ENCODE measurements at regions not wholly inside any gene's neighbourhood (a gene's known extent, or its start where the extent isn't known, plus 50 kb on each side); places are given as distances from the start of the nearest gene placed in this dataset.

DNA sequence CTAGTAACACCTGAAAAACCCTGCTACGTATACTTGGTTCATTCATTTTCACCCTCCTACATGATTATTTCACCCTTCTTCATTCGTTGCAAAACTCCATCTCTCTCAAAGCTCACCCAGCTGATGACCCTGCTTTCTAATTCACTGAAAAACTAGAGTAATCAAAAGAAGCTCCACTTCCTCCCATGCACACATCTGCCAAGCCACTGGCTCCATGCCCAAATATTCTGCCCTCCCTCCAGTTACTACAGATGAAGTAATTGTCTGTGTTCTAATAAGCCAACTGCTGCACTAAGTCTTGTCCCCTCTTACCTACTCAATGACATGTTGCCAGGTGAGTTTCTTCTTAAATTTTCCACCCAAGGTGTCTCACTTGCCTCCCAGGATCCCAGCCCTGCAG, 96.9 kb upstream of the CCDC71L start:
- TF ChIP-seq, protein P1, sequence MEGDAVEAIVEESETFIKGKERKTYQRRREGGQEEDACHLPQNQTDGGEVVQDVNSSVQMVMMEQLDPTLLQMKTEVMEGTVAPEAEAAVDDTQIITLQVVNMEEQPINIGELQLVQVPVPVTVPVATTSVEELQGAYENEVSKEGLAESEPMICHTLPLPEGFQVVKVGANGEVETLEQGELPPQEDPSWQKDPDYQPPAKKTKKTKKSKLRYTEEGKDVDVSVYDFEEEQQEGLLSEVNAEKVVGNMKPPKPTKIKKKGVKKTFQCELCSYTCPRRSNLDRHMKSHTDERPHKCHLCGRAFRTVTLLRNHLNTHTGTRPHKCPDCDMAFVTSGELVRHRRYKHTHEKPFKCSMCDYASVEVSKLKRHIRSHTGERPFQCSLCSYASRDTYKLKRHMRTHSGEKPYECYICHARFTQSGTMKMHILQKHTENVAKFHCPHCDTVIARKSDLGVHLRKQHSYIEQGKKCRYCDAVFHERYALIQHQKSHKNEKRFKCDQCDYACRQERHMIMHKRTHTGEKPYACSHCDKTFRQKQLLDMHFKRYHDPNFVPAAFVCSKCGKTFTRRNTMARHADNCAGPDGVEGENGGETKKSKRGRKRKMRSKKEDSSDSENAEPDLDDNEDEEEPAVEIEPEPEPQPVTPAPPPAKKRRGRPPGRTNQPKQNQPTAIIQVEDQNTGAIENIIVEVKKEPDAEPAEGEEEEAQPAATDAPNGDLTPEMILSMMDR (conservative IDR thresholded peaks at IDR 0.05) = no peak
- no peak for TF ChIP-seq ZFX (IDR thresholded peaks at IDR 0.05)
